Loucy (cell line): ENCODE measurements at regions not wholly inside any gene's neighbourhood (a gene's known extent, or its start where the extent isn't known, plus 50 kb on each side); places are given as distances from the start of the nearest gene placed in this dataset.
"Not testable (repeated sequence)": the region's sequence is repeated elsewhere in the genome, so short reads cannot be mapped to it uniquely, and the experiment has no call there.

Experiments used
- EZH2phosphoT487 ChIP-seq: fragments of 200-600 bp; IDR thresholded peaks from 2 replicates; pipeline ENCODE4 v1.6.1; 2018; ENCODE audit warnings: antibody characterized with exemption, mild to moderate bottlenecking, moderate library complexity, borderline replicate concordance
- TF ChIP-seq, protein P1 (sequence below): fragments of 200-600 bp; sonication (generic); conservative IDR thresholded peaks from 2 replicates; pipeline ENCODE4 v1.5.1; 2014; ENCODE audit warnings: mild to moderate bottlenecking, antibody characterized with exemption, low read length

GRCh38 chr5:44531756-44532155 is 142.5 kb upstream of the FGF10 start:
- TF ChIP-seq, protein P1, sequence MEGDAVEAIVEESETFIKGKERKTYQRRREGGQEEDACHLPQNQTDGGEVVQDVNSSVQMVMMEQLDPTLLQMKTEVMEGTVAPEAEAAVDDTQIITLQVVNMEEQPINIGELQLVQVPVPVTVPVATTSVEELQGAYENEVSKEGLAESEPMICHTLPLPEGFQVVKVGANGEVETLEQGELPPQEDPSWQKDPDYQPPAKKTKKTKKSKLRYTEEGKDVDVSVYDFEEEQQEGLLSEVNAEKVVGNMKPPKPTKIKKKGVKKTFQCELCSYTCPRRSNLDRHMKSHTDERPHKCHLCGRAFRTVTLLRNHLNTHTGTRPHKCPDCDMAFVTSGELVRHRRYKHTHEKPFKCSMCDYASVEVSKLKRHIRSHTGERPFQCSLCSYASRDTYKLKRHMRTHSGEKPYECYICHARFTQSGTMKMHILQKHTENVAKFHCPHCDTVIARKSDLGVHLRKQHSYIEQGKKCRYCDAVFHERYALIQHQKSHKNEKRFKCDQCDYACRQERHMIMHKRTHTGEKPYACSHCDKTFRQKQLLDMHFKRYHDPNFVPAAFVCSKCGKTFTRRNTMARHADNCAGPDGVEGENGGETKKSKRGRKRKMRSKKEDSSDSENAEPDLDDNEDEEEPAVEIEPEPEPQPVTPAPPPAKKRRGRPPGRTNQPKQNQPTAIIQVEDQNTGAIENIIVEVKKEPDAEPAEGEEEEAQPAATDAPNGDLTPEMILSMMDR: not testable (repeated sequence)
- TF ChIP-seq EZH2phosphoT487: not testable (repeated sequence)
